CD14-positive monocyte (primary cell): ENCODE measurements at regions not wholly inside any gene's neighbourhood (a gene's known extent, or its start where the extent isn't known, plus 50 kb on each side); places are given as distances from the start of the nearest gene placed in this dataset.

Source experiments
- DNase-seq, 3 donors: peaks; one replicate each; pipeline ENCODE4 v3.0.0-alpha.2; 2011 to 2022
- H2AFZ ChIP-seq: 2 replicates; pipeline ENCODE4 v1.6.0; 2012; ENCODE audit warnings: mild to moderate bottlenecking, low read depth, low read length, inconsistent platforms; ENCODE audit not compliant: insufficient read depth, poor library complexity, severe bottlenecking
- H3K27ac ChIP-seq, 2 donors: 1 replicate in 1 of 2; 2 replicates in 1 of 2; pipeline ENCODE4 v1.5.1; 2012 to 2013; ENCODE audit warnings: low read length in 2 of 2, control low read depth in 1 of 2, inconsistent platforms in 1 of 2, low read depth in 1 of 2, mild to moderate bottlenecking in 1 of 2
- H3K27me3 ChIP-seq, 2 donors: one replicate each; pipeline versions ENCODE4 v1.6.0 to v1.6.1; 2011 to 2013; ENCODE audit warnings: low read length in 2 of 2; ENCODE audit not compliant: control insufficient read depth in 2 of 2, insufficient read depth in 2 of 2
- H3K36me3 ChIP-seq, 2 donors: replicated peaks in 1 of 2; 1 replicate in 1 of 2; 2 replicates in 1 of 2; pipeline versions ENCODE4 v1.5.1 to v1.6.1; 2012 to 2013; ENCODE audit warnings: low read length in 2 of 2, control low read depth in 1 of 2, inconsistent platforms in 1 of 2, mild to moderate bottlenecking in 1 of 2; ENCODE audit not compliant: insufficient read depth in 2 of 2, control insufficient read depth in 1 of 2
- H3K4me1 ChIP-seq, 2 donors: 1 replicate in 1 of 2; 2 replicates in 1 of 2; pipeline versions ENCODE4 v1.5.1 to v1.6.1; 2012 to 2013; ENCODE audit warnings: low read length in 2 of 2, control low read depth in 1 of 2, inconsistent platforms in 1 of 2, mild to moderate bottlenecking in 1 of 2, moderate library complexity in 1 of 2; ENCODE audit not compliant: insufficient read depth in 2 of 2, control insufficient read depth in 1 of 2
- H3K4me2 ChIP-seq: replicated peaks from 2 replicates; pipeline ENCODE3; 2012; ENCODE audit warnings: low read length, moderate library complexity, mild to moderate bottlenecking; ENCODE audit not compliant: poor library complexity, severe bottlenecking; ENCODE audit errors: extremely low read depth
- H3K4me3 ChIP-seq, 3 experiments: fragments of 200-600 bp in 1 of 3; sonication (generic) in 1 of 3; replicated peaks in 1 of 3; 1 replicate in 2 of 3; 2 replicates in 1 of 3; pipeline ENCODE4 v1.5.1; 2011 to 2013; ENCODE audit warnings: low read length in 3 of 3, mild to moderate bottlenecking in 3 of 3, control low read depth in 2 of 3, low read depth in 2 of 3, inconsistent platforms in 1 of 3, moderate library complexity in 1 of 3
- H3K79me2 ChIP-seq: 2 replicates; pipeline ENCODE4 v1.6.0; 2012; ENCODE audit warnings: mild to moderate bottlenecking, control low read depth, inconsistent platforms, low read length, moderate library complexity; ENCODE audit not compliant: insufficient read depth
- H3K9ac ChIP-seq: 2 replicates; pipeline ENCODE4 v1.6.0; 2017; ENCODE audit warnings: low read length, mild to moderate bottlenecking; ENCODE audit not compliant: insufficient read depth, poor library complexity, severe bottlenecking
- H3K9me3 ChIP-seq, 2 donors: replicated peaks in 1 of 2; 1 replicate in 1 of 2; 2 replicates in 1 of 2; pipeline versions ENCODE4 v1.5.1 to v1.6.1; 2012 to 2013; ENCODE audit warnings: low read length in 2 of 2, control low read depth in 1 of 2; ENCODE audit not compliant: control insufficient read depth in 1 of 2, insufficient read depth in 1 of 2
- H4K20me1 ChIP-seq: 2 replicates; pipeline ENCODE4 v1.6.0; 2012; ENCODE audit warnings: mild to moderate bottlenecking, low read length, control low read depth, moderate library complexity; ENCODE audit not compliant: insufficient read depth
- H3K27ac Mint-ChIP-seq, 7 donors: one replicate each; pipeline ENCODE4 v1.8.0; 2020; ENCODE audit warnings: mild to moderate bottlenecking in 7 of 7, mixed read lengths in 7 of 7, moderate library complexity in 6 of 7, inconsistent platforms in 2 of 7
- H3K27me3 Mint-ChIP-seq, 3 donors: one replicate each; pipeline ENCODE4 v1.8.0; 2021 to 2022; ENCODE audit warnings: low read depth in 3 of 3, mild to moderate bottlenecking in 3 of 3, mixed read lengths in 3 of 3, moderate library complexity in 3 of 3, inconsistent platforms in 1 of 3
- H3K36me3 Mint-ChIP-seq, 2 donors: one replicate each; pipeline ENCODE4 v1.8.0; 2020; ENCODE audit warnings: mixed read lengths in 2 of 2, inconsistent platforms in 1 of 2, mild to moderate bottlenecking in 1 of 2
- H3K4me1 Mint-ChIP-seq: one replicate; pipeline ENCODE4 v1.8.0; 2020; ENCODE audit warnings: mild to moderate bottlenecking, mixed read lengths
- H3K4me3 Mint-ChIP-seq, 2 donors: one replicate each; pipeline ENCODE4 v1.8.0; 2020; ENCODE audit warnings: mild to moderate bottlenecking in 2 of 2, mixed read lengths in 2 of 2, moderate library complexity in 1 of 2
- H3K9me3 Mint-ChIP-seq, 7 donors: one replicate each; pipeline ENCODE4 v1.8.0; 2020 to 2022; ENCODE audit warnings: mixed read lengths in 7 of 7, mild to moderate bottlenecking in 6 of 7, moderate library complexity in 6 of 7, inconsistent platforms in 2 of 7
- CTCF ChIP-seq: fragments of 200-600 bp; IDR thresholded peaks from one replicate; pipeline ENCODE4 v1.8.0; 2022; ENCODE audit warnings: antibody characterized with exemption, mild to moderate bottlenecking
- WGBS: methylation state at CpG from one replicate; pipeline ENCODE4 v1.1.5; 2013; ENCODE audit warnings: missing lambda C conversion rate; ENCODE audit not compliant: insufficient coverage; 5-methylcytosine and 5-hydroxymethylcytosine counted together
- intact Hi-C, 2 donors: fragments of 100-400 bp; cut with micrococcal nuclease; formaldehyde crosslinking; loops; one replicate each; pipeline versions ENCODE4 v1.15.0 to v1.15.1; 2023

GRCh38 chr2:198448789-198449188 is 644.4 kb downstream of the PLCL1 start:
- intact Hi-C loops, result no loop called here
- H3K36me3 Mint-ChIP-seq, result no peaks in the 10 kb centered on the region
- Histone ChIP-seq H3K4me1 (no peaks in the 10 kb centered on the region), H3K4me3 (no peak overlapping the region), H3K9ac (no peak overlapping the region), H3K27ac (no peak overlapping the region), H3K27me3 (no peaks in the 10 kb centered on the region), H3K9me3 (no peaks in the 10 kb centered on the region), H3K4me2 (no peak overlapping the region), H4K20me1 (no peaks in the 10 kb centered on the region), H3K79me2 (no peaks in the 10 kb centered on the region), H3K36me3 (no peaks in the 10 kb centered on the region), H2AFZ (no peak overlapping the region)
- no CpG with 5 or more reads among the region's 1 CpG for WGBS
- no peaks in the 10 kb centered on the region for H3K4me1 Mint-ChIP-seq
- peaks cover 0 to 3% (median 0%) of the 10 kb centered on the region in 3 donors for H3K27me3 Mint-ChIP-seq
- no peak for DNase-seq
- peaks cover 0 to 2% (median 0%) of the 10 kb centered on the region in 7 donors for H3K9me3 Mint-ChIP-seq
- no peak overlapping the region for H3K27ac Mint-ChIP-seq
- no peak overlapping the region for H3K4me3 Mint-ChIP-seq
- no peak for TF ChIP-seq CTCF

GRCh38 chr2:198444800-198445287 is 640.5 kb downstream of the PLCL1 start:
- Mint-ChIP-seq H3K4me3 (no peak overlapping the region), H3K27ac (no peak overlapping the region), H3K27me3 (peaks cover 0 to 3% (median 2%) of the 10 kb centered on the region in 3 donors), H3K36me3 (no peaks in the 10 kb centered on the region), H3K4me1 (no peaks in the 10 kb centered on the region), H3K9me3 (peaks cover 0 to 2% (median 0%) of the 10 kb centered on the region in 7 donors)
- no peak overlapping the region for H3K9ac ChIP-seq
- no peaks in the 10 kb centered on the region for H4K20me1 ChIP-seq
- H3K4me2 ChIP-seq, result no peak overlapping the region
- no peaks in the 10 kb centered on the region for H3K4me1 ChIP-seq
- intact Hi-C loops, result no loop called here
- H3K27ac ChIP-seq, result no peak overlapping the region
- H2AFZ ChIP-seq, result no peak overlapping the region
- no peaks in the 10 kb centered on the region for H3K79me2 ChIP-seq
- H3K4me3 ChIP-seq, result no peak overlapping the region
- no peak for DNase-seq
- 100% methylated on average over 2 of the region's 2 CpGs for WGBS
- no peak for TF ChIP-seq CTCF
- H3K9me3 ChIP-seq, result no peaks in the 10 kb centered on the region
- H3K27me3 ChIP-seq, result no peaks in the 10 kb centered on the region
- H3K36me3 ChIP-seq, result no peaks in the 10 kb centered on the region
